Mesenchymal stem cell (in vitro differentiated cells and primary cell): ENCODE measurements at regions not wholly inside any gene's neighbourhood (a gene's known extent, or its start where the extent isn't known, plus 50 kb on each side); places are given as distances from the start of the nearest gene placed in this dataset.

ENCODE experiments used
- DNase-seq: peaks from one replicate; pipeline ENCODE4 v3.0.0-alpha.2; 2013
- H2AFZ ChIP-seq: one replicate; pipeline ENCODE4 v1.6.1; 2013; ENCODE audit warnings: low read depth, mild to moderate bottlenecking, control low read depth, inconsistent platforms, low read length, moderate library complexity
- H2AK5ac ChIP-seq: 2 replicates; pipeline ENCODE4 v1.6.1; 2013; ENCODE audit warnings: low read length, moderate library complexity, mild to moderate bottlenecking, inconsistent platforms; ENCODE audit not compliant: severe bottlenecking
- H2BK120ac ChIP-seq: one replicate; pipeline ENCODE4 v1.6.1; 2013; ENCODE audit warnings: low read depth, mild to moderate bottlenecking, inconsistent platforms, low read length, moderate library complexity
- H2BK12ac ChIP-seq, 2 experiments: one replicate each; pipeline ENCODE4 v1.6.1; 2013; ENCODE audit warnings: inconsistent platforms in 2 of 2, low read length in 2 of 2, mild to moderate bottlenecking in 2 of 2, moderate library complexity in 2 of 2, control low read depth in 1 of 2
- H2BK15ac ChIP-seq: one replicate; pipeline ENCODE4 v1.6.1; 2013; ENCODE audit warnings: mild to moderate bottlenecking, low read depth, inconsistent platforms; ENCODE audit not compliant: poor library complexity, severe bottlenecking
- H2BK5ac ChIP-seq: 2 replicates; pipeline ENCODE4 v1.6.1; 2013; ENCODE audit warnings: low read depth, mild to moderate bottlenecking, low read length, control low read depth, inconsistent platforms; ENCODE audit not compliant: poor library complexity, severe bottlenecking
- H3K14ac ChIP-seq, 2 experiments: one replicate each; pipeline ENCODE4 v1.6.1; 2013; ENCODE audit warnings: inconsistent platforms in 2 of 2, low read length in 2 of 2, control low read depth in 1 of 2, mild to moderate bottlenecking in 1 of 2, moderate library complexity in 1 of 2
- H3K18ac ChIP-seq, 2 experiments: one replicate each; pipeline ENCODE4 v1.6.1; 2013; ENCODE audit warnings: inconsistent platforms in 2 of 2, low read length in 2 of 2, control low read depth in 1 of 2, low read depth in 1 of 2, mild to moderate bottlenecking in 1 of 2
- H3K23ac ChIP-seq, 2 experiments: one replicate each; pipeline ENCODE4 v1.6.1; 2013; ENCODE audit warnings: inconsistent platforms in 2 of 2, low read length in 2 of 2, mild to moderate bottlenecking in 2 of 2, moderate library complexity in 2 of 2, control low read depth in 1 of 2
- H3K27ac ChIP-seq: 2 replicates; pipeline ENCODE4 v1.5.1; 2013; ENCODE audit warnings: mild to moderate bottlenecking, moderate library complexity, low read length, control low read depth, inconsistent platforms; ENCODE audit not compliant: poor library complexity, severe bottlenecking
- H3K27me3 ChIP-seq, 2 experiments: 2 replicates each; pipeline versions ENCODE4 v1.6.1 to v1.7.0; 2013; ENCODE audit warnings: low read length in 2 of 2, mild to moderate bottlenecking in 2 of 2, moderate library complexity in 2 of 2, control low read depth in 1 of 2, inconsistent platforms in 1 of 2; ENCODE audit not compliant: control insufficient read depth in 1 of 2, insufficient read depth in 1 of 2
- H3K36me3 ChIP-seq, 2 experiments: 2 replicates each; pipeline versions ENCODE4 v1.6.1 to v1.7.0; 2013; ENCODE audit warnings: low read length in 2 of 2, control low read depth in 1 of 2, inconsistent platforms in 1 of 2, low read depth in 1 of 2, mild to moderate bottlenecking in 1 of 2; ENCODE audit not compliant: insufficient read depth in 2 of 2, control insufficient read depth in 1 of 2
- H3K4ac ChIP-seq, 2 experiments: one replicate each; pipeline ENCODE4 v1.6.1; 2013; ENCODE audit warnings: inconsistent platforms in 2 of 2, low read length in 2 of 2, mild to moderate bottlenecking in 2 of 2, moderate library complexity in 2 of 2, control low read depth in 1 of 2, low read depth in 1 of 2
- H3K4me1 ChIP-seq: 2 replicates; pipeline ENCODE4 v1.6.1; 2013; ENCODE audit warnings: low read depth, low read length, control low read depth; ENCODE audit not compliant: control insufficient read depth, insufficient read depth
- H3K4me2 ChIP-seq: 2 replicates; pipeline ENCODE4 v1.6.1; 2013; ENCODE audit warnings: low read length, mild to moderate bottlenecking, inconsistent platforms; ENCODE audit not compliant: poor library complexity, severe bottlenecking
- H3K4me3 ChIP-seq, 2 experiments: 2 replicates each; pipeline versions ENCODE4 v1.5.1 to v1.7.0; 2013; ENCODE audit warnings: low read length in 2 of 2, mild to moderate bottlenecking in 2 of 2, control low read depth in 1 of 2, low read depth in 1 of 2; ENCODE audit not compliant: insufficient read depth in 1 of 2
- H3K79me1 ChIP-seq: replicated peaks from 2 replicates; pipeline ENCODE4 v1.6.1; 2013; ENCODE audit warnings: mild to moderate bottlenecking, control low read depth, low read length, inconsistent platforms; ENCODE audit not compliant: poor library complexity, severe bottlenecking
- H3K9ac ChIP-seq: 2 replicates; pipeline ENCODE4 v1.7.0; 2013; ENCODE audit warnings: mild to moderate bottlenecking, low read length, moderate library complexity
- H3K9me3 ChIP-seq: 2 replicates; pipeline ENCODE4 v1.7.0; 2013; ENCODE audit warnings: mild to moderate bottlenecking, low read length; ENCODE audit not compliant: control insufficient read depth
- H4K8ac ChIP-seq: one replicate; pipeline ENCODE4 v1.6.1; 2013; ENCODE audit warnings: inconsistent platforms, mild to moderate bottlenecking, low read length, moderate library complexity
- H4K91ac ChIP-seq: one replicate; pipeline ENCODE4 v1.6.1; 2013; ENCODE audit warnings: mild to moderate bottlenecking, low read length, inconsistent platforms
- WGBS: methylation state at CpG from one replicate; pipeline ENCODE4 v1.1.7; 2013; ENCODE audit warnings: mixed read lengths; 5-methylcytosine and 5-hydroxymethylcytosine counted together

GRCh38 chr4:43345323-43345925 is 452.9 kb downstream of the GRXCR1 start:
- H2BK120ac ChIP-seq: no peak overlapping the region
- H3K9me3 ChIP-seq: no peaks in the 10 kb centered on the region
- DNase-seq: no peak
- no peak overlapping the region for H2BK5ac ChIP-seq
- H2BK15ac ChIP-seq: no peak overlapping the region
- no peak overlapping the region for H2AK5ac ChIP-seq
- H3K79me1 ChIP-seq: no peaks in the 10 kb centered on the region
- H3K4me2 ChIP-seq: no peak overlapping the region
- no peak overlapping the region for H3K4me3 ChIP-seq
- peaks cover 0 to 3% of the 10 kb centered on the region in 2 experiments for H3K36me3 ChIP-seq
- no peak overlapping the region for H3K9ac ChIP-seq
- H3K18ac ChIP-seq: no peak overlapping the region
- H2AFZ ChIP-seq: no peak overlapping the region
- H4K8ac ChIP-seq: no peak overlapping the region
- H3K27me3 ChIP-seq: no peaks in the 10 kb centered on the region
- H3K4ac ChIP-seq: no peak overlapping the region
- H3K23ac ChIP-seq: no peak overlapping the region
- H4K91ac ChIP-seq: no peak overlapping the region
- H2BK12ac ChIP-seq: no peak overlapping the region
- no peak overlapping the region for H3K27ac ChIP-seq
- WGBS: 90% methylated on average over 3 of the region's 3 CpGs
- no peaks in the 10 kb centered on the region for H3K4me1 ChIP-seq
- no peak overlapping the region for H3K14ac ChIP-seq

GRCh38 chr4:43348591-43348990 is 456.1 kb downstream of the GRXCR1 start:
- Histone ChIP-seq H3K36me3 (peaks cover 0 to 3% of the 10 kb centered on the region in 2 experiments), H3K18ac (no peak overlapping the region), H3K79me1 (no peaks in the 10 kb centered on the region), H2AK5ac (no peak overlapping the region), H3K4me1 (no peaks in the 10 kb centered on the region), H2BK5ac (no peak overlapping the region), H3K4me2 (no peak overlapping the region), H2BK12ac (no peak overlapping the region), H3K27me3 (no peaks in the 10 kb centered on the region), H4K91ac (no peak overlapping the region), H3K9ac (no peak overlapping the region), H2BK120ac (no peak overlapping the region), H4K8ac (no peak overlapping the region), H3K27ac (no peak overlapping the region), H3K4ac (no peak overlapping the region), H2AFZ (no peak overlapping the region), H3K14ac (no peak overlapping the region), H2BK15ac (no peak overlapping the region), H3K4me3 (no peak overlapping the region), H3K9me3 (no peaks in the 10 kb centered on the region), H3K23ac (no peak overlapping the region)
- no CpG with 5 or more reads among the region's 2 CpGs for WGBS
- DNase-seq: no peak

- Histone ChIP-seq H3K23ac (no peak overlapping the region), H3K4me3 (no peak overlapping the region), H2AFZ (no peak overlapping the region), H3K14ac (no peak overlapping the region), H4K8ac (no peak overlapping the region), H3K27me3 (no peaks in the 10 kb centered on the region), H3K4ac (no peak overlapping the region), H3K4me2 (no peak overlapping the region), H2BK12ac (no peak overlapping the region), H2BK5ac (no peak overlapping the region), H3K79me1 (no peaks in the 10 kb centered on the region), H3K4me1 (no peaks in the 10 kb centered on the region), H2AK5ac (no peak overlapping the region), H3K18ac (no peak overlapping the region), H2BK15ac (no peak overlapping the region), H4K91ac (no peak overlapping the region), H3K9me3 (no peaks in the 10 kb centered on the region), H3K36me3 (no peaks in the 10 kb centered on the region), H2BK120ac (no peak overlapping the region), H3K27ac (no peak overlapping the region), H3K9ac (no peak overlapping the region)
- 0% methylated on average over 1 of the region's 1 CpG for WGBS
- no peak for DNase-seq
Observed at GRCh38 chr4:43351970-43352806, 459.7 kb downstream of the GRXCR1 start.

GRCh38 chr4:43352859-43353258 is 460.3 kb downstream of the GRXCR1 start:
- no peaks in the 10 kb centered on the region for H3K36me3 ChIP-seq
- H2AK5ac ChIP-seq: no peak overlapping the region
- H3K4me2 ChIP-seq: no peak overlapping the region
- H2BK15ac ChIP-seq: no peak overlapping the region
- H3K23ac ChIP-seq: no peak overlapping the region
- no peak overlapping the region for H3K4ac ChIP-seq
- no peaks in the 10 kb centered on the region for H3K9me3 ChIP-seq
- no peak overlapping the region for H2BK12ac ChIP-seq
- no peaks in the 10 kb centered on the region for H3K27me3 ChIP-seq
- H3K27ac ChIP-seq: no peak overlapping the region
- no peak overlapping the region for H4K91ac ChIP-seq
- 75% methylated on average over 3 of the region's 3 CpGs for WGBS
- H2BK120ac ChIP-seq: no peak overlapping the region
- H3K9ac ChIP-seq: no peak overlapping the region
- H3K79me1 ChIP-seq: no peaks in the 10 kb centered on the region
- no peak overlapping the region for H2BK5ac ChIP-seq
- no peaks in the 10 kb centered on the region for H3K4me1 ChIP-seq
- no peak overlapping the region for H3K4me3 ChIP-seq
- H3K18ac ChIP-seq: no peak overlapping the region
- no peak overlapping the region for H2AFZ ChIP-seq
- H4K8ac ChIP-seq: no peak overlapping the region
- DNase-seq: no peak
- no peak overlapping the region for H3K14ac ChIP-seq
